ENCODE measurements at regions not wholly inside any gene's neighbourhood (a gene's known extent, or its start where the extent isn't known, plus 50 kb on each side); places are given as distances from the start of the nearest gene placed in this dataset.

- H3K27ac ChIP-seq (replicated peaks), result no peak overlapping the region
- TF ChIP-seq SPI1 (IDR thresholded peaks at IDR 0.05; ENCODE audit: borderline replicate concordance, low read depth) (no peak), POLR2AphosphoS5 (IDR thresholded peaks at IDR 0.05; ENCODE audit: low read depth) (no peak), CTCF (IDR thresholded peaks at IDR 0.05; ENCODE audit: insufficient read depth, low read length) (no peak), GABPA (IDR thresholded peaks at IDR 0.05; ENCODE audit: low read depth) (no peak), REST (IDR thresholded peaks at IDR 0.05; ENCODE audit: insufficient replicate concordance, low read depth) (no peak)
Observed at GRCh38 chr10:33600381-33600780, 265.9 kb upstream of the NRP1 start.

GRCh38 chr10:33596422-33596821 is 262.0 kb upstream of the NRP1 start:
- no peak for DNase-seq (ENCODE audit: low read depth in 1 of 2, low spot score in 1 of 2)
- no peak overlapping the region for H3K4me3 ChIP-seq (replicated peaks; ENCODE audit: insufficient read depth, low read length)
- no peak overlapping the region for H3K27ac ChIP-seq (replicated peaks)
- TF ChIP-seq GABPA (IDR thresholded peaks at IDR 0.05; ENCODE audit: low read depth) (no peak), CTCF (IDR thresholded peaks at IDR 0.05; ENCODE audit: insufficient read depth, low read length) (no peak), POLR2AphosphoS5 (IDR thresholded peaks at IDR 0.05; ENCODE audit: low read depth) (no peak), REST (IDR thresholded peaks at IDR 0.05; ENCODE audit: insufficient replicate concordance, low read depth) (no peak), SPI1 (IDR thresholded peaks at IDR 0.05; ENCODE audit: borderline replicate concordance, low read depth) (no peak)
- no peaks in the 10 kb centered on the region for H3K27me3 ChIP-seq (ENCODE audit: insufficient read depth, poor library complexity, severe bottlenecking)

More at GRCh38 chr10:33600381-33600780, 265.9 kb upstream of the NRP1 start:
- no peak for DNase-seq (ENCODE audit: low read depth in 1 of 2, low spot score in 1 of 2)
- Histone ChIP-seq H3K4me3 (replicated peaks; ENCODE audit: insufficient read depth, low read length) (no peak overlapping the region), H3K27me3 (ENCODE audit: insufficient read depth, poor library complexity, severe bottlenecking) (no peaks in the 10 kb centered on the region)

GRCh38 chr10:33594475-33594874 is 260.0 kb upstream of the NRP1 start:
- Histone ChIP-seq H3K27ac (replicated peaks) (no peak overlapping the region), H3K4me3 (replicated peaks; ENCODE audit: insufficient read depth, low read length) (no peak overlapping the region), H3K27me3 (ENCODE audit: insufficient read depth, poor library complexity, severe bottlenecking) (no peaks in the 10 kb centered on the region)
- no peak for TF ChIP-seq REST (IDR thresholded peaks at IDR 0.05; ENCODE audit: insufficient replicate concordance, low read depth)
- no peak for TF ChIP-seq POLR2AphosphoS5 (IDR thresholded peaks at IDR 0.05; ENCODE audit: low read depth)
- no peak for TF ChIP-seq SPI1 (IDR thresholded peaks at IDR 0.05; ENCODE audit: borderline replicate concordance, low read depth)
- TF ChIP-seq CTCF (IDR thresholded peaks at IDR 0.05; ENCODE audit: insufficient read depth, low read length), result no peak
- no peak for TF ChIP-seq GABPA (IDR thresholded peaks at IDR 0.05; ENCODE audit: low read depth)
- DNase-seq (ENCODE audit: low read depth in 1 of 2, low spot score in 1 of 2), result no peak

Measured in HL-60 (cell line).